Muscle layer of colon (tissue), 2 donors: ENCODE measurements at regions not wholly inside any gene's neighbourhood (a gene's known extent, or its start where the extent isn't known, plus 50 kb on each side); places are given as distances from the start of the nearest gene placed in this dataset.
"Not testable (repeated sequence)": the region's sequence is repeated elsewhere in the genome, so short reads cannot be mapped to it uniquely, and the experiment has no call there.

Experiments
- H3K27ac ChIP-seq: one replicate; pipeline ENCODE4 v1.7.0; 2013; ENCODE audit warnings: low read depth, mild to moderate bottlenecking, low read length, moderate library complexity
- H3K27me3 ChIP-seq, 2 donors: one replicate each; pipeline ENCODE4 v1.7.0; 2013; ENCODE audit warnings: low read length in 2 of 2, mild to moderate bottlenecking in 2 of 2; ENCODE audit not compliant: insufficient read depth in 2 of 2, control insufficient read depth in 1 of 2
- H3K36me3 ChIP-seq: one replicate; pipeline ENCODE4 v1.7.0; 2013; ENCODE audit warnings: mild to moderate bottlenecking, low read length; ENCODE audit not compliant: insufficient read depth
- H3K4me1 ChIP-seq: one replicate; pipeline ENCODE4 v1.7.0; 2013; ENCODE audit warnings: mild to moderate bottlenecking, low read length; ENCODE audit not compliant: insufficient read depth
- H3K4me3 ChIP-seq, 2 donors: one replicate each; pipeline ENCODE4 v1.7.0; 2013; ENCODE audit warnings: low read length in 2 of 2, low read depth in 1 of 2, mild to moderate bottlenecking in 1 of 2, moderate library complexity in 1 of 2
- H3K9ac ChIP-seq: one replicate; pipeline ENCODE4 v1.7.0; 2013; ENCODE audit warnings: low read length
- H3K9me3 ChIP-seq: one replicate; pipeline ENCODE4 v1.7.0; 2013; ENCODE audit warnings: mild to moderate bottlenecking, low read length
- donor health status: abdominal sarcoma.
- donor health status: Adenocarcinoma of cecum.

DNA sequence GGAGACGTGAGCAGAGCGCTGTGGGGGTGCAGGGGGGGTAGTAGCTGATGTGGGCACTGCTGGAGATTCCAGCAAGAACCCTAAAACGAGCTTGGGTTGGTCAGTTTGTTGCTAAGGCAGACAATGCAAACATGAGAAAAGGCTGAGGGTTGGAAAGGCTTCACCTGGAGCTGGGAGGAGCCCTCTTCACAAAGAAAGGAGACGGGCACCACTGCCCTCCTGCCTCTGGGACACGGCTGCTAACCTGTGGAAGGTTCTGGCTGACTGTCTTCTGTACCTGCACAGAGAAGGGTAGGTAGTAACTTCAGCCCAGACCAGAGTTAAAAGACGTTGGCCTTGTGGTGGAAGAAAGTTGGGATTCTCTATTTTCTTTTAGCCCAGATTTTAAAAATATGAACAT is 108.7 kb downstream of the SUCLA2 start:
- Histone ChIP-seq H3K36me3 (no peaks in the 10 kb centered on the region), H3K27me3 (no peaks in the 10 kb centered on the region), H3K9me3 (no peaks in the 10 kb centered on the region), H3K9ac (no peak overlapping the region), H3K4me1 (no peaks in the 10 kb centered on the region), H3K4me3 (no peak overlapping the region), H3K27ac (no peak overlapping the region)

DNA sequence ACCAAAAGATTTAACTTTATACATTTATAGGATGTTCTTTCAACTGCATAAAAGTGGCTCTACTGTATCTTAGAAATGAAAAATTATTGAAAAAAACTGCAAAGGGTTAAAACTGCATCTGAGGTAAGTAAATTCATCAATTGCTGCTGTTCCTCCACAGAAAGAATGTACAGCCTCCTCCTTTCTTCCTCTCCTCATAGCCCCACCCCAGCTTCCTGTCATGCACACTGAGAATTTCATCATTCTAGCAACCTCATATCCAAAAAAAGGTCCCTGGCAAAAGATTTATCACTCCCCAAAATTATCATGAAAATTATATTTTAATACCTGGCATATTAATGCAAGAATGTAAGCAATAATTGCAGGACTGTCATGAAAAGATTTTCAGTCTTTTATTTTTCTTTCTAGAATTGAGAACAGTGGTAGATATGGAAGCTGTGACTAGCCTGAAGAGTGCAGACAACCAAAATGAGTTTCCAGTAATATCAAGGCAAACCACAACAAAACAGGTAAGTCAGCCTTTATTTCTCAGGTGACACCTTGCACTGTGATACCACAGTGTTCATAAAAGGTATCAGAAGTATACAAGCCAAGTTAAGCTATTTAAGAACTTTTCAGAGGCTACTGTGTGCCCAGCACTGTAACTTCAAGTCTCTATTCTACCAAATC is 110.8 kb downstream of the SUCLA2 start:
- Histone ChIP-seq H3K4me3 (no peak overlapping the region), H3K36me3 (no peaks in the 10 kb centered on the region), H3K9me3 (no peaks in the 10 kb centered on the region), H3K27me3 (no peaks in the 10 kb centered on the region), H3K27ac (no peak overlapping the region), H3K4me1 (no peaks in the 10 kb centered on the region), H3K9ac (no peak overlapping the region)

DNA sequence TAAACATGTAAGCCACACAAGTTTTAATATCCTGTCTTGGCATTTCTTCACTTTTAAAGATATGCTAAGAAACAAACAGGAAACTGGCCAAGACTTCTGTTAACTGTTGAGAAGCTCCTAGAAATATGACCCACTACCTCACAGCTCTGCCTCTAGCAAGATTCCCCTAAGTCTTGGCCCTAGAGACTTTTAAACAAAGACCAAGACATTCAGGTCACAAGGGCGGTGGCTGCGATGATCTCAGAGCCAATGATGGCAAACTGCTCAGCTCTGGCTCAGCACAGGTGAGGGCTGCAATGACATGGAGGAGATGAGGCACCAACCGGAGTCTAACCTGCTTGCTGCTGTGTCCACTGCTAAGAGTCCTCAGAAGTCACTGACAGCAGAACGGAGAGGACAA is 114.8 kb downstream of the SUCLA2 start:
- Histone ChIP-seq H3K9ac (no peak overlapping the region), H3K27me3 (no peaks in the 10 kb centered on the region), H3K36me3 (no peaks in the 10 kb centered on the region), H3K9me3 (no peaks in the 10 kb centered on the region), H3K4me3 (no peak overlapping the region), H3K27ac (no peak overlapping the region), H3K4me1 (no peaks in the 10 kb centered on the region)

DNA sequence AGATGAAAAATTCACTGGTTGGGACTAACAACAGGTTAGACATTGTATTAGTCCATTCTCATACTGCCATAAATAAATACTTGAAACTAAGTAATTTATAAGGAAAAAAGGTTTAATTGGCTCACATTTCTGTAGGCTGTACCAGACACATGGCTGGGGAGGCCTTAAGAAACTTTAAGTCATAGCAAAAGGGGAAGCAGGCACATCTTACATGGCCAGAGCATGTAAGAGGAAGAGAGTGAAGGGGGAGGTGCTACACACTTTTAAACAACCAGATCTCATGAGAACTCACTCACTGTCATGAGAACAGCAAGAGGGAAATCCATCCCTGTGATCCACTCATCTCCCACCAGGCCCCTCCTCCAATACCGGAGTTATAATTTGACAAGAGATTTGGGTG is 125.9 kb downstream of the SUCLA2 start:
- no peak overlapping the region for H3K27ac ChIP-seq
- H3K27me3 ChIP-seq = no peaks in the 10 kb centered on the region
- no peaks in the 10 kb centered on the region for H3K9me3 ChIP-seq
- no peaks in the 10 kb centered on the region for H3K36me3 ChIP-seq
- no peak overlapping the region for H3K4me3 ChIP-seq
- H3K9ac ChIP-seq = no peak overlapping the region
- H3K4me1 ChIP-seq = no peaks in the 10 kb centered on the region

- not testable (repeated sequence) for H3K4me3 ChIP-seq, H3K36me3 ChIP-seq, H3K9me3 ChIP-seq, H3K27me3 ChIP-seq, H3K27ac ChIP-seq, H3K4me1 ChIP-seq, H3K9ac ChIP-seq
Observed at GRCh38 chr13:47873987-47874386, 127.1 kb downstream of the SUCLA2 start.

GRCh38 chr13:47873319-47873718 is 127.8 kb downstream of the SUCLA2 start:
- not testable (repeated sequence) for H3K4me3 ChIP-seq, H3K9ac ChIP-seq, H3K27me3 ChIP-seq, H3K4me1 ChIP-seq, H3K36me3 ChIP-seq, H3K9me3 ChIP-seq, H3K27ac ChIP-seq

DNA sequence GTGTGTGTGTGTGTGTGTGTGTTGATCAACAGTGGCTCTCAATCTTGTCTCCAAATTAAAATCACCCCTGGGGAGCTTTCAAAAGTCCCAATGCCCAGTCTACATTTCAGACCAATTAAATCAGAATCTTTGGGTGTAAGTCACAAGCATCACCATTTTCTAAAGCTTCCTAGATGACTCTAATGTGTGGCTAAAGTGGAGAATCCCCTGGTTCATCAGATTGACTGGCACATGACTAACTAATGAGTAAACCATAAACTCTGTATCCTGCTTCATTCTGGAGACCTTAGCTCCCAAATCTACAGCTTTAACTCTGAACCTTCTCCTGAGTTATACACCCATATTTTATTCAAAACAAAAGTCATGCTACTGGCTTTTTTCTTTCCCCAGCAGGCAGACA is 131.3 kb downstream of the SUCLA2 start:
- no peak overlapping the region for H3K27ac ChIP-seq
- H3K9ac ChIP-seq = no peak overlapping the region
- no peak overlapping the region for H3K4me3 ChIP-seq
- H3K36me3 ChIP-seq = no peaks in the 10 kb centered on the region
- H3K27me3 ChIP-seq = no peaks in the 10 kb centered on the region
- no peaks in the 10 kb centered on the region for H3K9me3 ChIP-seq
- no peaks in the 10 kb centered on the region for H3K4me1 ChIP-seq

DNA sequence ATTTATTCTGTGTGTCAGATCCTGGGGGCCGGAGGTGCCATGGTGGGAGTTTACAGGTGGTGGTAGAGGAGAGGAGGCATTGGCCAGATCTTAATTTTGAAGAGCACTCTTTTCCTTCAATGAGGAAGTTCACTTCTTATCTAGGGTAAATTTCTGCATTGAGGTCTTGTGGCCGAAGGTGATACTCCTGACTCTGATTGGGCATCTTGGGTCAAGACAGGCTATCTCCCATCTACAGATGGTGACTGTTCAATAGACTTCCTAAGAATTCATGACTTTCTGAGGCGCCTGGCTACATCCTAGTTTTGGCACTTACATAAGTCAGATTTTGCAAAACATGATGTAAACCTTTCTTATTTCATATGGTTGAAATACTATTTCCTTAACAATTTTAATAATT is 135.2 kb downstream of the SUCLA2 start:
- H3K9me3 ChIP-seq = no peaks in the 10 kb centered on the region
- H3K27ac ChIP-seq = no peak overlapping the region
- H3K27me3 ChIP-seq = no peaks in the 10 kb centered on the region
- no peak overlapping the region for H3K9ac ChIP-seq
- no peaks in the 10 kb centered on the region for H3K4me1 ChIP-seq
- H3K36me3 ChIP-seq = no peaks in the 10 kb centered on the region
- H3K4me3 ChIP-seq = no peak overlapping the region

GRCh38 chr13:47862841-47863240 is 138.2 kb downstream of the SUCLA2 start:
- Histone ChIP-seq H3K9me3 (no peaks in the 10 kb centered on the region), H3K27ac (no peak overlapping the region), H3K27me3 (no peaks in the 10 kb centered on the region), H3K4me1 (no peaks in the 10 kb centered on the region), H3K4me3 (no peak overlapping the region), H3K9ac (no peak overlapping the region), H3K36me3 (no peaks in the 10 kb centered on the region)

DNA sequence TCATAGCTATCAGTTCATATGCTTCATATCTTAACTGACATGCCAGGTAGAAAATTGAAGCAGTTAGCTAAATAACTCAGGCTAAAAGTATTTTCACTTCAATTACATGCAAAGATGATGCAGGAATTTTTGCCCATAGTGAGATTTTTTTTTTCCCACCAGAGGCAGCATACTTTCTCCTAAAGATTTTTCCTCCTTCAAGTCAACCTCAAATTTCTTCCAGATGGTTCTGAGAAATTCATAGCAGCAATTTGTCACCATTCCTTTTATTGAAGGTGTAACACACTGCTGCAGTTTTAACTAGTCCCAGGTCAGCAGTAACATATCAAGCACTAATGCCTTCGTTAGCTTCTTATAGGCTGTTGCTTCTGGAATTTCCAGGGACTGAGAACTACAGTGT is 141.9 kb downstream of the SUCLA2 start:
- no peaks in the 10 kb centered on the region for H3K9me3 ChIP-seq
- H3K36me3 ChIP-seq = no peaks in the 10 kb centered on the region
- no peak overlapping the region for H3K4me3 ChIP-seq
- no peaks in the 10 kb centered on the region for H3K27me3 ChIP-seq
- H3K27ac ChIP-seq = no peak overlapping the region
- no peaks in the 10 kb centered on the region for H3K4me1 ChIP-seq
- H3K9ac ChIP-seq = no peak overlapping the region

GRCh38 chr13:47858042-47859025 is 142.7 kb downstream of the SUCLA2 start:
- Histone ChIP-seq H3K27ac (no peak overlapping the region), H3K9me3 (no peaks in the 10 kb centered on the region), H3K4me3 (no peak overlapping the region), H3K27me3 (no peaks in the 10 kb centered on the region), H3K36me3 (no peaks in the 10 kb centered on the region), H3K4me1 (no peaks in the 10 kb centered on the region), H3K9ac (no peak overlapping the region)

- H3K27ac ChIP-seq = no peak overlapping the region
- H3K4me3 ChIP-seq = no peak overlapping the region
- H3K4me1 ChIP-seq = no peaks in the 10 kb centered on the region
- no peaks in the 10 kb centered on the region for H3K36me3 ChIP-seq
- no peaks in the 10 kb centered on the region for H3K27me3 ChIP-seq
- no peaks in the 10 kb centered on the region for H3K9me3 ChIP-seq
- no peak overlapping the region for H3K9ac ChIP-seq
Observed at GRCh38 chr13:47853236-47853635, 147.8 kb downstream of the SUCLA2 start.
